ENCODE measurements at regions not wholly inside any gene's neighbourhood (a gene's known extent, or its start where the extent isn't known, plus 50 kb on each side); places are given as distances from the start of the nearest gene placed in this dataset.

- H3K4me3 ChIP-seq (ENCODE audit: control insufficient read depth, low read depth, low read length), result no peak overlapping the region
- TF ChIP-seq CTCF (IDR thresholded peaks at IDR 0.05; ENCODE audit: control insufficient read depth, insufficient read depth, low read depth, low read length, missing control alignments), result no peak
- DNase-seq (ENCODE audit: low read depth), result no peak
Observed at GRCh38 chr9:105967797-105968196, 273.5 kb downstream of the TMEM38B start.

- DNase-seq (ENCODE audit: low read depth), result no peak
- no peak overlapping the region for H3K4me3 ChIP-seq (ENCODE audit: control insufficient read depth, low read depth, low read length)
- TF ChIP-seq CTCF (IDR thresholded peaks at IDR 0.05; ENCODE audit: control insufficient read depth, insufficient read depth, low read depth, low read length, missing control alignments), result no peak
Observed at GRCh38 chr9:105968811-105969466, 274.6 kb downstream of the TMEM38B start.

GRCh38 chr9:105969636-105970035 lies 275.3 kb downstream of the TMEM38B start:
- DNase-seq (ENCODE audit: low read depth), result no peak
- no peak overlapping the region for H3K4me3 ChIP-seq (ENCODE audit: control insufficient read depth, low read depth, low read length)
- TF ChIP-seq CTCF (IDR thresholded peaks at IDR 0.05; ENCODE audit: control insufficient read depth, insufficient read depth, low read depth, low read length, missing control alignments), result no peak

GRCh38 chr9:105971986-105972385 lies 277.6 kb downstream of the TMEM38B start:
- TF ChIP-seq CTCF (IDR thresholded peaks at IDR 0.05; ENCODE audit: control insufficient read depth, insufficient read depth, low read depth, low read length, missing control alignments), result no peak
- DNase-seq (ENCODE audit: low read depth), result no peak
- H3K4me3 ChIP-seq (ENCODE audit: control insufficient read depth, low read depth, low read length), result no peak overlapping the region

GRCh38 chr9:105972466-105973204 lies 278.3 kb downstream of the TMEM38B start:
- no peak for DNase-seq (ENCODE audit: low read depth)
- no peak overlapping the region for H3K4me3 ChIP-seq (ENCODE audit: control insufficient read depth, low read depth, low read length)
- TF ChIP-seq CTCF (IDR thresholded peaks at IDR 0.05; ENCODE audit: control insufficient read depth, insufficient read depth, low read depth, low read length, missing control alignments), result no peak

- TF ChIP-seq CTCF (IDR thresholded peaks at IDR 0.05; ENCODE audit: control insufficient read depth, insufficient read depth, low read depth, low read length, missing control alignments), result no peak
- DNase-seq (ENCODE audit: low read depth), result no peak
Observed at GRCh38 chr9:105973951-105974351, 279.6 kb downstream of the TMEM38B start.

More at GRCh38 chr9:105973951-105974351, 279.6 kb downstream of the TMEM38B start:
- no peak overlapping the region for H3K4me3 ChIP-seq (ENCODE audit: control insufficient read depth, low read depth, low read length)
